GM18508 (cell line): ENCODE measurements at regions not wholly inside any gene's neighbourhood (a gene's known extent, or its start where the extent isn't known, plus 50 kb on each side); places are given as distances from the start of the nearest gene placed in this dataset.

ENCODE experiments used
- ATAC-seq: cut with Tn5 transposase; IDR thresholded peaks from one replicate; pipeline ENCODE4 v1.9.1; 2021; ENCODE audit warnings: moderate number of reproducible peaks; ENCODE audit not compliant: insufficient read depth, unreplicated experiment

DNA sequence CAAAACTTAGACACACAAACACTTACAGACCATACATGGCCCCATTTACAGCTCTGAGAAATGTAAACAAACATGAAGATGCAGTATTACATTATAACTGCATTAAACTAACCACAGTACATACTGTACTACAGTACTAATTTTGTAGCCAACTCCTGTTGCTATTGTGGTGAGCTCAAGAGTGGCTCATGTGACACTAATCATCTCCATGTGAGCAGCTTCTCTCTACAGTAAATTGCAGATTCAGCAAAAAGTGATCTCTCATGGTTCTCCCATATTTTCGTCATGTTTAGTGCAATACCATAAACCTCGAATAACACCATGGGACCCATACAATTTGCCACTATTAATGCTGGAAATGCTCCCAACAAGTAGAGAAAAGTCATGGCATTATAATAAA lies 860.4 kb downstream of the EPHA7 start:
- ATAC-seq, result no peak

DNA sequence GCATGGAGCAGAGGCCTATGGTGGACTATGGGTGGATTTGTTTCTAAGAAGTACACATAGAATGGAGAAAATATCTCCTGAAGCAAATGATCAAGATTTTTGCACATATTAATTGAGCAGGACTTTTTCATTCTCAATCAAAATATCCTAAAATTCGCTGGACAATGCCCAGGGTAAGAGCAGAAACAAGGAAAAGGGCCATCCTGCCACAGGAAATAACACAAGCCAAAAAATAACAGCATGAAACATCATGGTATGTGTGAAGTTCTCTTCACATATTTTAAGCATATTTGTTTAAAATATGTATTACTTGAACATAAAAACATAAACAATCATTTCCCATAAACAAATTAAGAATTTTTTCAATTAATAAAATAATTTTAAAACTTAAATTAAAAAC lies 868.9 kb downstream of the EPHA7 start:
- no peak for ATAC-seq

DNA sequence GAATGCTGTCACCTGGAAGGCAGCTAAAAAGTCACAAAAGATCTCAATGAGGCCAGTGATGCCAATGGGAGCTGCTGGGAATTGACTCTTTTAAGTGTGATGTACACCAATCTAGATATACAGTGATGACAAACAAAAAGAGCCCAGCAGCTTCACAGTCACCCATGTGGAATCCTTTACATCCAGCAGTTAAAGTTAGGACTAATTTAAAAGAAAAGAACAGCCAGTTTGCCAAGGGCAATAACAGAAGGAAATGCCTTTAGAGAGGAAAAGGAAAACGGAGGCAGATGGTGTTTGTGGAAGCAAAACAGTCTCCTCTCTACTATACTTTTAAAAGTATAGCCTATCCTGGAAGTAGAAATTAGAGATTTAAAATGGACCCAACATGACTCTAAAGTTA lies 873.5 kb downstream of the EPHA7 start:
- ATAC-seq, result no peak

DNA sequence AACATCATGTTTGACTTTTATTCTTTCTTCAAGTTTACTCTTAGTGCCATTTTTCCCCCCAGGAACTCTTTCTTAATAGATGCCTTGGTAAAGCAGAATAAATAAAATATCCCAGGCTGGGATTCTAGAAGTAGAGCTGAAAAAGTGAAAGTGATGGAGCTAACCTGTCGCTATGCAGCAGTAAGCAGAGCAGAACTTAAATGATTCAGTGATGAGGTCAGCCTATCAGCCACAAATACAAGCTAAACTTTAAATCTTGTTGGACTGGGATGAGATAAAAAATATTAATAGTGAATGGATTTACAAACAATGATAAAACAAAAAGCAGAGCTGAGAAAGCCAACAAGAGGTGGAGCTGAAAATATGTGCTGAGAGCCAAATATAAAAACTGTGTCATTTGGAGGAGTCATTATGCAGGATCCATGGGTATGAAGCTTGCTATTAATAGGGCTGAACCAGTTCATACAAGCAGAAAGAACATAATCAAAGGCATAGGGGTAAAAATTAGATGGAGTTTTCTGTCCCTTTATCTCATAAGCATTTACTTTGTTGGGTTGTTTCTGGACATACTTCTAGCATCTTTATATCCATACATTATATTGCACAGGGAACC lies 877.8 kb downstream of the EPHA7 start:
- ATAC-seq, result no peak

DNA sequence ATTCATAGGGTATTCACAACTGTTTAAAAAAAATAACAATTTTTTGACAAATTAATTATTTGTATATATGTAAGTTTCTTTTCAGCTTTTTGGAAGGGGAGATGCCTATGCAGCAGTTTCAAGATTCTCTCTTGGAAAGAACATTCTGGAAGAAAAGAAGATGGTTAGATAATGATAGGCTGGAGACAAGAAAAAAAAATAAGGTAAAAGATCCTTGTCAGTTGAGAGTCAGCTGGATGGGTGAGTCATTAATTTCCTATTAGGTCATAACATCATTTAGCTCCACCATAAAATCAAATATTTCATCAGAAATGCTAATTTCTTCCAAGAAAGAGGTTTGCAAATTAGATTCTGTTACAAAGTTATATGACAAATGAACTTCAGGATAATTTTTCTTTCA lies 880.4 kb downstream of the EPHA7 start:
- ATAC-seq, result no peak

DNA sequence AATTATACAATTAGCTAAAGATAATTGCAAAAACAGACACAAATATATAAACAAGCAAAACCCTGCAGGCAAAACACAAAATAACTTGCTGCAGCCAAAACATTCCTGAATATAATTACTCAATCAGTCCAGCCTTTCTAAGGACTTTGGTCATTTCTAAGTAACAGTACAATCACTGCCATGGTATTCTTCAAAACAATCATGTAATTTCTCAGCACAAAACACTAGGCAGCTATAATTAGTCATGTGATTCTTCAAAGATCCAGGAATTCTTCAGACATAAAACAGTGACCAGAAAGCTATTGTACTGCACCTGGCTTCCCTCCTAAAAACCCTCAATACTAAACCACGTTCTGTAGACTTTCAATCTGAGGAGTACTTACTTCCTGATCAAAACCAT lies 881.1 kb downstream of the EPHA7 start:
- ATAC-seq, result no peak

DNA sequence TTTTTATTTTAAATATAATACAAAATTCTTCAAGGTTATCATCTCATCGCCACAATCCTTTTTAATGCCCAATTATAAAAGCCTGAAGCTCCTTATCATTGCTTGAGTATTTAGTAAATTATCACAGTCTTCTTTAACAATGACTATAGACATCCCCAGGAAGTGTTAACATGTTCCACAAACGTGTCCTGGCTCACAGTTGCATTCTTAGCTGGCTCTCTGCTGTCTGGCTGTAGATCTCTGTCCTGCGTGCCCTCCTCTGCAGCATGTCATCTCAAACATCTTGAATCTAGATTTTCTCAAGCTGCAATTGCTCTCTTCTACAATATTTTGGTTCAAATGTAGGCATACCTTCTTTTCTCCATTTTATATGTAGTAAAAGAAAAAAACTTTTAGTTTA lies 885.2 kb downstream of the EPHA7 start:
- no peak for ATAC-seq

DNA sequence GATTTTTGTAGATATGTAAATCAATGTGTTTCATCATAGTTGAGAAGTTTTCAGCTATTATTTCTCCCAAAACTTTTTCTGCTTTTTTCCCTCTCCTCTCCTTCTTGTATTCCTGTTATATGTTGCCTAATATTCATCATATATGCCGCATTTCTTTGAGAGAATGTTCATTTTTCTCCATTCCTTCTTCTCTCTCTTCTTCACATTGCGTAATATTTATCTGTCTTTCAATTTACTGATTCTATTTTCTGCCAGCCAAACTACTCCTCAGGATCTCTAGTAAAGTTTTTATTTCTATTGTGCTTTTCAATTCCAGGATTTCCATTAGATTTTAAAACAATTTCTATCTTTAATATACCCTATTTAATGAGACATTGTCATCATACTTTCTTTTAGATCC lies 896.8 kb downstream of the EPHA7 start:
- ATAC-seq, result no peak

DNA sequence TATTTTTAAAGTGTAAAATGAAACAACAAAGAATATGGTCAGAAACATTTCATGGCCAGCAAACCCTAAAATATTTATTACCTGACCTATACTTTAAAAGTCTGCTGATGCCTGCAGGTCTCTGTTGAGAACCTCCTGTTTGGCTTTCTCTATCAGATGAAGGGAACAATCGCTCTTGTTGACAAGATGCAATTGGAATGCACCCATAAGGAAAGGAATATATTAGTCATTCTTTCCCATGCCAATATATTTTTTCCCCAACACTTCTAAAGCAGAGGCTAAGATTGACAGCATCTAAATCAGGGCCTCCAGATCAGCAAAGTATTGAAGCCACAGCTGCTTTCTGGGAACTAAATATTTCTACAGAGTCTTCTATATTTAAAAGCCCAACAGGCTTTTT lies 897.8 kb downstream of the EPHA7 start:
- no peak for ATAC-seq

DNA sequence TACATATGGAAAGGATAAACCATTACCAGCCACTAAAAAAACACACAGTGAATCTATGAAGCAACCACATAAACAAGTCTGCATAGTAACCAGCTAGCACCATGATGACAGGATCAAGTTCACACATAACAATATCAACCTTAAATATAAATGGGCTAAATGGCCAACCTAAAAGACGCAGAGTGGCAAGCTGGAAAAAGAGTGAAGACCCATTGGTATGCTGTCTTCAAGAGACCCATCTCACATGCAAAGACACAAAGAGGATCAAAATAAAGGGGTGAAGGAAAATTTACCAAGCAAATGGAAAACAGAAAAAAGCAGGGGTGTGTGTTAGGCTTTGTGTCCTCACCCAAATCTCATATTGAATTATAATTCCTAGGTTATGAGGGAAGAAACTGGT lies 909.2 kb downstream of the EPHA7 start:
- ATAC-seq, result no peak

DNA sequence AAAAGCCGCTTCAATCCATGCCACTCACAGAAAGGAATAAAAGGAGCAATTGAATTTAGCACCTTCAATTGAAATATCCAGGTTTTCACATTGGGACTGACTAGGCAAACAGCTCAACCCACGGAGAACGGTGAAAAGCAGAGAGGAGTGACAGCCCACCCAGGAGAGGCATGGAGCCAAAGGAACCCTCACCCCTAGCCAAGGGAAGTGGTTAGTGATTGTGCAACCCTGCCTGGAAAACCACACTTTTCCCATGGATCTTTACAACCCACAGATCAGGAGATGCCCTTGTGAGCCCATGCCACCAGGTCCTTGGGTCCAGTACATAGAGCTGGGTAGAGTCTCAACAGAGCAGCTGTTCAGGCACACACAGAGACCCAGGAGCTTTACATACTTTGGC lies 911.8 kb downstream of the EPHA7 start:
- ATAC-seq, result no peak

DNA sequence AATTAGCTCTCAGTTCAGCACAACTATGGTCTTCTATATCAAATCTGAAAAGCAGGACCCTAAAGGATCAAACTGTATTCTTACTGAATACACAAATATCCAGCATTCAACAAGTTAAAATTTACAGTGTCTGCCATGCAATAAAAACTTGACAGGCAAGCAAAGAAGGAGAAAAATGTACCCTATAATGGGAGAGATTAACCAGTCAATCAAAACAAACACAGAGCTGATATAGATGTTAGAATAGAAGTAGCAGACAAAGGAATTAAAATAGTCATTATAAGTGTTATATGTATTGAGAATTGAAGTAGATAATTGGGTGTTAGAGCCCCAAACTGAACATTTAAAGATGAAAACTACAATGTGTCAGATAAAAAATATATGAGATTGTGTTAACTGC lies 914.9 kb downstream of the EPHA7 start:
- no peak for ATAC-seq

DNA sequence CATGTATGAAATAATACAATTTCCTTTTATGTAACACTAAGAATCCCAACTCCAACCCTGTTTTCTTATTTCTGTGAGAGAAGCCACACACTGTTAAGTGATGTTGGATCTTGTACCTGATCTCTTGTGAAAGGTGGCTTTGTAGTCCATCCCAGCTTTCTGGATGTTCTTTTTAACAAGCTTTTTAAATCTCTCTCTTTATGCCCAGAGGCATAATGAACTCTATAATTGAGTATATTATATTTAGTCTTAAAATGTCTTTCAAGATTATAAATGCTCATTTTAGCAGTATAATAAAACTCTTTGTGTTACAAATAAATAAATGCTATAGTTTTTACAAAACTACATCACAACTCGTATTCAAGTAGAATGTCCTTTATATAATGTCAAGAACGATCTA lies 922.1 kb downstream of the EPHA7 start:
- no peak for ATAC-seq

DNA sequence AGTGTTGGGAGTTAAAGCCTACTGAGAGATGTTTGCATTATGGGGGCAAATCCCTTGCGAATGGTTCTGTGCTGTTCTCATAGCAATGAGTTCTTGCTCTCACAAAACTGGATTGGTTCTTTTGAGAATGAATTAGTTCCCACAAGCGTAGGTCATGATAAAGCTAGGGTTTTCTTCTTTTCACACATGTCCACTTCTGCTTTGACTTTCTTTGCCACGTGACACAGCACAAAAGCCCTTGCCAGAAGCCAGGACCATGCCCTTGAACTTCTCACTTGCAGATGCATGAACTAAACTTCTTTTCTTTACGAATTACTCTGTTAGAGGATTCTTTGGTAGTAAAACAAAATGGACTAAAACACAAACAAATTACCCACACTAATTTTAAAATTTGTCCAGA lies 922.8 kb downstream of the EPHA7 start:
- no peak for ATAC-seq

DNA sequence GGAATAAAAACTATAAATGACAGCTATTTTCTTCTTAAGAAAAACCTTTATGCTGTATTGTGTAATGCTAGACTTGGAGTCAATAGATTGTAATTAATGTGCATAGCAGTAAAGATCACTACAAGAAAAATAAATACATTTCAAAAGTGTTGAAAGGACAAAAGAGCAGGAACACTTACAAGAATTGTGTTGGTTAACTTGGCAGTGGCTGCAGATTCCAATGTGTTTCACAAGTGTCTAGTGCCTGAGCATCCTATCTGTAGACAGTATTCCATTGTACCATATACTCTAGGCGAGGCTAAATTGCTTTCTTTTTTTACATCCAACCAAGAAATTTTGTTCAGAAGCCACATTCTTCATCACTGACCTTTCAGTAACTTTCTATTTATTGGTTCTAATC lies 924.1 kb downstream of the EPHA7 start:
- no peak for ATAC-seq

DNA sequence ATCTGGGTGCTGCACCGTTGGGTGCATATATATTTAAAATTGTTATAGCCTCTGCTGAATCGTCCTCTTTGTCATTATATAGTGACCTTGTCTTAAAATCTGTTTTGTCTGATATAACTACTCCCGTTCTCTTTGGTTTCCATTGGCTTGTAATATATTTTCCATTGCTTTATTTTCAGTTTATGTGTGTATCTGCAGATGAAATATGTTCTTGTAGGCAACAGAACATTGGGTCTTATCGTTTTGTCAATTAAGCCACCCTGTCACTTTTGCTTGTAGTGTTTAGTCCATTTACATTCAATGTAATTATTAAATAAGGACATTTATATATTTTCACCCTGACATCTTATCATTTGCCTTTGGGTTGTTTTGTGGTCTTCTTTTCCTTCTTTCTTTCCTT lies 933.9 kb downstream of the EPHA7 start:
- ATAC-seq, result no peak

DNA sequence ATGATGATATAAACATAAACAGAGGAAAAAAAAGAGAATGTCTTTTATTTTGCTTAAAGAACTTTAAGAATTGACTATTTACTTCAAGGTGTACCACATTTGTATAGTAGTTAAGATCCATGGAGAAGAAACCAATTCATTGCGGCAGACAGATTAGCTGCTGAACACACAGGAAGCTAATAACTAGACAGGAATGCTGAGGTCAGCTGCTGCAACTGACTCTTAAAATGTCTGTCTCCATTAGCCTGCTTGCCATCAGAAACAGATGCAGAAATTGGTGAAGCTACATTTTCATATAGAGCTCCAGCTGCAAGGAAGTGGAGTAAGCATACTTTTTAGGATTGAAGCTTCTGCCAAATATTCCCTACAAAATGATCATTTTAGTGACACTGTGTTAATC lies 939.5 kb downstream of the EPHA7 start:
- ATAC-seq, result no peak

DNA sequence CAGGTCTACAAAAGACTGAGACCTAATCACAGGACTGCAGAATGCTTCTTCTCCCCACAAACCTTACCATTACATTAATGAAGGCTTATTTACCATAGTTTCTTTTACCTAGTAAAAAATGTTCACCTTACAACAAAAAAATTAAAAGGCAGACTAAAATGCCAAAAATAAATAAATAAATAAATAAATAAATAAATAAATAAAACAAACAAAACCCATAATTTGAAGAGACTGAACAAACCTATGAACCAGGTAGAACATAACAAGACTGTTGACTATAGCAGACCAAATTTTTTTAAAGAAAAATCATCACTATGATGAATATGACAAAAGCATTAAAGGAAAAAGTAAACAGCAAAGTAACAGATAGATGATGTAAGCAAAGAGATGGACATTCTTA lies 946.3 kb downstream of the EPHA7 start:
- no peak for ATAC-seq

DNA sequence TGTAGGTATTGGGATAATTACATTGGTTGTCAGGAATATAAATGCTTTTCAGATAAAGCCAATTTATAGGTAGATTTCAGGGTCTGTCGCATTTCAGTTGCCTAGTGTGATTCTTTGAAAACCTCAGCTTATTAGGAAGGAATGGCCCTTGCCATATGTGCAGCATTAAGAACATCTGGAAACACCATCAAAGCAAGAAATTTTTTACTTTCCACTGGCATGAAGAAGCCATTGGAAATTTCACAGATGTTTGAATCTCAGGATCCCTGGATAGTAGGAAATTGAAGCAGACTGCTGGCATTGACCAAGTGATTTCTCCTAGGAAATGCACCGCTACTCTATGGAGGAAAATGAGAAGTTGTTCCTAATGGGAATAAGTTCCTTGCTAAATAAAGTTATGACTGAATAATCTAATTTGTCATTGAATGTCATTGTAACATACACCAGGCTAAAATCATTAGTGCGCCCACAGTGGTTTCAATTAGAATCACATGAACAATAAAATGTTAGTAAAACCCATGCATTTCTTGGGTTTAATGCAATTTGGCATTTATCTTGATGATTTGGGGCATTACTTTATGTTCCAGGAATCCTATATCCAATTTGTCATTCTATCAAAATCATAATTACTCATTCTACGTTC lies 950.1 kb downstream of the EPHA7 start:
- ATAC-seq, result no peak

DNA sequence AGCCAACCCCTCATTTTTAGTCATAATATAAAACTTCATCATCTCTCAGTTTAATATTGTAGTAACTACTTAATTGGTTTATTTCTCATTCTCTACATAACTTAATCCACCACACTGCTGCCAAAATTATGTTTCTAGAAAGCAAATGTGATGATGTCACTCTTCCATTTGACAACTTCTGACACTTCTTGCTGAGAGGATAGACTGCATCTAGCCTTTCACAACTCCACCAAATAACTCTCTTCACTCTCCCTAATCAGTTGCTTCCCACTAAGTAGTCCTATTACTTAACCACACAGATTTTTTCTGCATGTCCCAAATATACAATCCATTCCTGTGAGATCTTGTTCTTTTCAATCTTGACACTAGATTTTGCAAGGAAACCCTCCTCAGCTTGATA lies 951.3 kb downstream of the EPHA7 start:
- no peak for ATAC-seq

DNA sequence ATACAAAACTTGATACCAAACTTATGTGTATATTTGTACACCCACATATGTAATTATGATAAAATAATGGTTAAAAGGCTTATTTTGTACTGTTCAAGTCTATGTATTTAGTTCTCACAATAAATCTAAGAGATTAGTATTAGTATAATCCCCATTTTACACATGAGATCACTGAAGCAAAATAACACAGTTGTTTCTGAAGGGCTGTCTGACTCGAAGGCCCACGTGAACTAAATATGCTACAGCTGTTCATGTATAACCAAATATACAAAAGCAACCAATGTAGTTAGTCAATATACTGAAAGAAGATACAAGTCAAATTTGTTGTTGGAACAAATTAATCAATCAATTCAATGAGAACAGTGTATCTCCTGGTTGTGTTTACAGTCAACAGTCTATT lies 959.2 kb downstream of the EPHA7 start:
- ATAC-seq, result no peak

DNA sequence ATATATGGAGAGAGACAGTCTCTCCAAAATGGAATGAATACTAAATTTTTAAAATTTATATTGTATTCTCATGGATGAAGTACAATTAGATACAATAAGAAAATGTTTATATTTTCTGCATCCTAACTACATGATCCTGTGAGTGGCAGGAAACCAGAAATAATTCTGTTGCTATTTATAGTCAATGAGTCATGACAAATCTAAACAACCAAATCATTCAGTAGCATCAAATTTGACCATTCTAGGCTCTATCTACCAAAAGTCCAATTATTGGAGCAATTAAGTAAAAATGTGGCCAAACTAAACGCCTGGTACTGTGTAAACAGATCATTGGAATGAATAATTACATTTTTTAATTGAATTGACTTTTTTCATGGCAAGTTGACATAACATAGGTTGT lies 959.8 kb downstream of the EPHA7 start:
- ATAC-seq, result no peak

DNA sequence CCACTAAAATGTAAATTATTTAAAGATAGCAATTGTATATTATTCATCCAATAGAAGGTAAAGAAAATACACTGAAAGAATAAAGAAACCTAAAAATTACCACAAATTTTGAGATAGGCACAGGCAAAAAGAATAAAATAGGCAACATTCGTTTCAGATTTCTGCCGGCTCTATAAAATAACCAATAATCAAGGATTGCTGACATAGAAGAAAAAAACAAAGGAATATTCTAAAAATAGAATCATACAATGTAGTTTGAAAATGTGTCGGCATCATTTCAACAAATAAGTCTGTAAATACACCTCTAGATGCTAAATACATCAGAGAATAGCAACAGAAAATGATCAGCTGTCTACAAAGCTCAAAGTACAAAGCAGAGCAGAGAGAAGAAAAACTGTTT lies 973.3 kb downstream of the EPHA7 start:
- no peak for ATAC-seq
